ENCODE measurements at regions not wholly inside any gene's neighbourhood (a gene's known extent, or its start where the extent isn't known, plus 50 kb on each side); places are given as distances from the start of the nearest gene placed in this dataset.

DNA sequence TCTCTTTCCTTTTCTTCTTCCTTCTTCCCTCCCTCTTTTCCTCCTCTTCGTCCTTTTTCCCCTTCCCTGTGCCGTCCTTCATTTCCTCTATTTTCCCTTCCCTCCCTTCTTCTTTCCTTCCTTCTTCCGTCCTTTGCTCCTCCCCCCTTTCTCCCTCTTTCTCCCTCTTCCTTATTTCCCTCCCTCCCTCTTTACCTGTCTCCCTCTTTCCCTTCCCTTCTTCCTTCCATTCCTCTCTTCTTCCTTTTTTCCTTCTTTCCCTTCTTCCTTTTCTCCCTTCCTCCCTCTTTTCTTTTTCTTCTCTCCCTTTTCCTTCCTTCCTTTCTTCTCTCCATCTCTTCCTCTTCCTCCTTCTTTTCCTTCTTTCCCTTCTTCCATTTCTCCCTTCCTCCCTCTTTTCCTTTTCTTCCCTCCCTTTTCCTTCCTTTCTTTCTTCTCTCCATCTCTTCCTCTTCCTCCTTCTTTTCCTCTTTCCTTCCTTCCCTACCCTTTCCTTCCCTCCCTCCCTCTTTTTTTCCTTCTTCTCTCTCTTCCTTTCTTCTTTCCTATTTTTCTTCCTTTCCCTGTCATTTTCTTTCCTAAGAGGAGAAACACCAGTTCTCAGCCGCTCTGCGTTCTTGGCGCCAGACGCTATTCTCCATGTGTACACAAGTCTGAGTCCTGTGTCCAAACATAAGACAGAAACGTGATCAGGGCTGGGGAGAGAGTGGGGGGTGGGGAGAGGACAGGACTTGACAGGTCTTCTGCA, 597.1 kb downstream of the MID1IP1 start:
- 51% methylated on average over 8 of the region's 8 CpGs; no CpG with 5 or more reads in 1 of the 2 donors for WGBS, 2 donors (ENCODE audit: low coverage in 1 of 2)
- intact Hi-C loops (cut with DNase I; ENCODE audit: low total_unique reads) (no loop called here), in situ Hi-C loops (cut with MboI; ENCODE audit: low pct_ligation_motif_present in 1 of 4, low pct_unique_long_range_greater_than_20kb in 1 of 4, low sequenced_read_pairs in 3 of 4) (no loop called here)
- Histone ChIP-seq H3K4me1 (no peaks in the 10 kb centered on the region), H3K9me3 (no peaks in the 10 kb centered on the region), H3K27ac (peak overlapping the region in 1 of 4 donors; percentile 37), H3K27me3 (no peaks in the 10 kb centered on the region), H3K4me3 (no peak overlapping the region), H3K36me3 (no peaks in the 10 kb centered on the region)
- TF ChIP-seq POLR2A (IDR thresholded peaks at IDR 0.05) (no peak), CTCF (IDR thresholded peaks at IDR 0.05) (no peak), POLR2AphosphoS5 (IDR thresholded peaks at IDR 0.05) (no peak), EP300 (IDR thresholded peaks at IDR 0.05; ENCODE audit: low read depth) (no peak)
- DNase-seq: no peak

DNA sequence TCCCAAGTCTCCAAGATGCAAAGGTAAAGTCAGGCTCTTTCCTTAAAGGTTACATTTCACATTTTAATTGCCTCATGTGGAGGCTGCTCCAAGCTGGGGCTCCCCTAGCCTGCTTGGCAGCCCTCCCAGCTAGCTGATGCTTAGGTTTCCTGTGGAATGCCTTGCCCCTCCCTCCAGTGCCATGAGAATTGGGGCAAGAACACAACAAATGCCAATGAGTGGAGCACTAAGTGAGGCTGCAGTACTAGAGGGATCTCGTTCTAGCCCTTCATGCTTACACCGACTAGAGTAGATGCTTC, 597.7 kb downstream of the MID1IP1 start:
- in situ Hi-C loops (cut with MboI; ENCODE audit: low pct_ligation_motif_present in 1 of 4, low pct_unique_long_range_greater_than_20kb in 1 of 4, low sequenced_read_pairs in 3 of 4): no loop called here
- WGBS, 2 donors (ENCODE audit: low coverage in 1 of 2): 50% methylated on average over 2 of the region's 2 CpGs; no CpG with 5 or more reads in 1 of the 2 donors
- DNase-seq: no peak
- peak overlapping the region in 2 of 4 donors; percentile 9 to 37 for H3K27ac ChIP-seq
- H3K36me3 ChIP-seq: no peaks in the 10 kb centered on the region
- TF ChIP-seq POLR2A (IDR thresholded peaks at IDR 0.05) (no peak), CTCF (IDR thresholded peaks at IDR 0.05) (no peak), POLR2AphosphoS5 (IDR thresholded peaks at IDR 0.05) (no peak), EP300 (IDR thresholded peaks at IDR 0.05; ENCODE audit: low read depth) (no peak)
- intact Hi-C loops (cut with DNase I; ENCODE audit: low total_unique reads): no loop called here
- H3K27me3 ChIP-seq: no peaks in the 10 kb centered on the region
- H3K4me1 ChIP-seq: no peaks in the 10 kb centered on the region
- H3K4me3 ChIP-seq: no peak overlapping the region
- H3K9me3 ChIP-seq: no peaks in the 10 kb centered on the region

GRCh38 chrX:39399387-39399786, 598.1 kb downstream of the MID1IP1 start:
- WGBS, 2 donors (ENCODE audit: low coverage in 1 of 2): 17 to 34% methylated on average over 2 to 3 of the region's 3 CpGs
- in situ Hi-C loops (cut with MboI; ENCODE audit: low pct_ligation_motif_present in 1 of 4, low pct_unique_long_range_greater_than_20kb in 1 of 4, low sequenced_read_pairs in 3 of 4) (no loop called here), intact Hi-C loops (cut with DNase I; ENCODE audit: low total_unique reads) (no loop called here)
- H3K27me3 ChIP-seq: no peaks in the 10 kb centered on the region
- no peaks in the 10 kb centered on the region for H3K4me1 ChIP-seq
- no peak for TF ChIP-seq CTCF (IDR thresholded peaks at IDR 0.05)
- TF ChIP-seq POLR2AphosphoS5 (IDR thresholded peaks at IDR 0.05): no peak
- no peak for TF ChIP-seq POLR2A (IDR thresholded peaks at IDR 0.05)
- no peak for TF ChIP-seq EP300 (IDR thresholded peaks at IDR 0.05; ENCODE audit: low read depth)
- H3K9me3 ChIP-seq: no peaks in the 10 kb centered on the region
- DNase-seq: no peak
- H3K4me3 ChIP-seq: no peak overlapping the region
- no peaks in the 10 kb centered on the region for H3K36me3 ChIP-seq
- H3K27ac ChIP-seq: peak overlapping the region in 1 of 4 donors; percentile 9

DNA sequence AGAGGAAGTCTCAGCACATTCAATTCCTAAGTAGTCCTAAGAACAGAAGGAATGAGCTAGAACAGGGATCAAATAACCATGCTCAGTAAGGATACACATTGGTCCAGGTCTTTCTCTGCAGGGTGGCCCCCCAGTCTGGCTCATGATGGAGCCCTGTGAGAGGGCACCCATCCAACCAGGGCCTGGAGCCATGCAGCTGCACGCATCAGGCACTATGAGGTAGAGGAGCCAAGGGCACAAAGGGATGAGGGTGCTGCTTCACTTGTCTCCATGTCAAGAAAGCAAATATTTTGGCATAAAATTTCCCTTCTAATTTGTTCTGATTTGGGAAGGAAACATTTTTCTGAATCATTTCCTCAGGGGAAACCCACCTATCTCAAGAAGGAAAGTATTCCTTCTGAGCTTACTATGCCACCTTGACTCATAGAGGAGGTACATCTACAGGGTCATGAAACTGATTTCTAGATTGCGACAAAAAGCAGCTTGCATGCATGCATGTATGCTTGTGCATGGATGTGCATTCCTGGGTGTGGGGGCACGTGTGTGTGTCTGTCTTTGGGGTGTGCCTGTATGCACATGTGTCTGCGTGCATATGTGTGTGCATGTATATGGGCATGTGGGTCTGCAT, 600.3 kb downstream of the MID1IP1 start:
- in situ Hi-C loops (cut with MboI; ENCODE audit: low pct_ligation_motif_present in 1 of 4, low pct_unique_long_range_greater_than_20kb in 1 of 4, low sequenced_read_pairs in 3 of 4): no loop called here

More for the DNA sequence above, 600.3 kb downstream of the MID1IP1 start:
- TF ChIP-seq EP300 (IDR thresholded peaks at IDR 0.05; ENCODE audit: low read depth) (no peak), POLR2AphosphoS5 (IDR thresholded peaks at IDR 0.05) (no peak), CTCF (IDR thresholded peaks at IDR 0.05) (no peak), POLR2A (IDR thresholded peaks at IDR 0.05) (no peak)
- no peaks in the 10 kb centered on the region for H3K9me3 ChIP-seq
- H3K27me3 ChIP-seq: no peaks in the 10 kb centered on the region
- no peaks in the 10 kb centered on the region for H3K36me3 ChIP-seq
- no peak for DNase-seq
- intact Hi-C loops (cut with DNase I; ENCODE audit: low total_unique reads): no loop called here
- no peak overlapping the region for H3K4me3 ChIP-seq
- H3K4me1 ChIP-seq: no peaks in the 10 kb centered on the region
- H3K27ac ChIP-seq: no peak overlapping the region
- 77% methylated on average over 4 of the region's 4 CpGs; no CpG with 5 or more reads in 1 of the 2 donors for WGBS, 2 donors (ENCODE audit: low coverage in 1 of 2)

Measured in transverse colon (tissue), 4 donors.